ENCODE measurements at regions not wholly inside any gene's neighbourhood (a gene's known extent, or its start where the extent isn't known, plus 50 kb on each side); places are given as distances from the start of the nearest gene placed in this dataset.
"Not testable (repeated sequence)": the region's sequence is repeated elsewhere in the genome, so short reads cannot be mapped to it uniquely, and the experiment has no call there.

DNA sequence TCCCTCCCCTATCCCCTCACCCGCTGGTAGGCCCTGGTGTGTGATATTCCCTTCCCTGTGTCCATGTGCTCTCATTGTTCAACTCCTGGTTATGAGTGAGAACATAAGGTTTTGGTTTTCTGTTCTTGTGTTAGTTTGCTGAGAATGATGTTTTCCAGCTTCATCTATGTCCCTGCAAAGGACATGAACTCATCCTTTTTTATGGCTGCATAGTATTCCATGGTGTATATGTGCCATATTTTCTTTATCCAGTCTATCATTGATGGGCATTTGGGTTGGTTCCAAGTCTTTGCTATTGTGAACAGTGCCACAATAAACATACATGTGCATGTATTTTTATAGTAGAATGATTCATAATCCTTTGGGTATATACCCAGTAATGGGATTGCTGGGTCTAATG lies 217.8 kb downstream of the TLE3 start:
- TF ChIP-seq, protein P1, sequence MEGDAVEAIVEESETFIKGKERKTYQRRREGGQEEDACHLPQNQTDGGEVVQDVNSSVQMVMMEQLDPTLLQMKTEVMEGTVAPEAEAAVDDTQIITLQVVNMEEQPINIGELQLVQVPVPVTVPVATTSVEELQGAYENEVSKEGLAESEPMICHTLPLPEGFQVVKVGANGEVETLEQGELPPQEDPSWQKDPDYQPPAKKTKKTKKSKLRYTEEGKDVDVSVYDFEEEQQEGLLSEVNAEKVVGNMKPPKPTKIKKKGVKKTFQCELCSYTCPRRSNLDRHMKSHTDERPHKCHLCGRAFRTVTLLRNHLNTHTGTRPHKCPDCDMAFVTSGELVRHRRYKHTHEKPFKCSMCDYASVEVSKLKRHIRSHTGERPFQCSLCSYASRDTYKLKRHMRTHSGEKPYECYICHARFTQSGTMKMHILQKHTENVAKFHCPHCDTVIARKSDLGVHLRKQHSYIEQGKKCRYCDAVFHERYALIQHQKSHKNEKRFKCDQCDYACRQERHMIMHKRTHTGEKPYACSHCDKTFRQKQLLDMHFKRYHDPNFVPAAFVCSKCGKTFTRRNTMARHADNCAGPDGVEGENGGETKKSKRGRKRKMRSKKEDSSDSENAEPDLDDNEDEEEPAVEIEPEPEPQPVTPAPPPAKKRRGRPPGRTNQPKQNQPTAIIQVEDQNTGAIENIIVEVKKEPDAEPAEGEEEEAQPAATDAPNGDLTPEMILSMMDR (conservative IDR thresholded peaks at IDR 0.05), result not testable (repeated sequence)
- TF ChIP-seq EZH2 (IDR thresholded peaks at IDR 0.05; ENCODE audit: low read depth), result not testable (repeated sequence)

Measured in PC-9 (cell line).